ENCODE measurements at regions not wholly inside any gene's neighbourhood (a gene's known extent, or its start where the extent isn't known, plus 50 kb on each side); places are given as distances from the start of the nearest gene placed in this dataset.
"Not testable (repeated sequence)": the region's sequence is repeated elsewhere in the genome, so short reads cannot be mapped to it uniquely, and the experiment has no call there.

DNA sequence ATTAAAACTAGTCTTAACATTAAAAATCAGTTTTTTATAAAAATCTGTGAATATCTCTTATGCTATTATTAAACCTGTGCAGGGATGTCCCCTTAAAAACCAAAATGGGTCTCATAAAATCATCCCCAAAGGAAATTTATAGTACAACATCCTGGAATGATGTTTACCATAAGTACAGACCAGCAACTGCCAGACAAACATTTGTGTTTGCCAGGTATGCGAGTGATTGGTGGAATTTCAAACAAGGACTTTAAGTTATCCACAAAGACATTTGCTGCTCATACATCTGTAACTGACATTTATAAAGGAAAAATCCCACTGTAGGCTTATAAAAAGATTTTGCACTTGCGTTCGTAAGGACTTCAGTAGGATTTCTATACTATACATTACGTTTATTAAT, 1375.4 kb upstream of the WWC1 start:
- TF ChIP-seq, protein P1, sequence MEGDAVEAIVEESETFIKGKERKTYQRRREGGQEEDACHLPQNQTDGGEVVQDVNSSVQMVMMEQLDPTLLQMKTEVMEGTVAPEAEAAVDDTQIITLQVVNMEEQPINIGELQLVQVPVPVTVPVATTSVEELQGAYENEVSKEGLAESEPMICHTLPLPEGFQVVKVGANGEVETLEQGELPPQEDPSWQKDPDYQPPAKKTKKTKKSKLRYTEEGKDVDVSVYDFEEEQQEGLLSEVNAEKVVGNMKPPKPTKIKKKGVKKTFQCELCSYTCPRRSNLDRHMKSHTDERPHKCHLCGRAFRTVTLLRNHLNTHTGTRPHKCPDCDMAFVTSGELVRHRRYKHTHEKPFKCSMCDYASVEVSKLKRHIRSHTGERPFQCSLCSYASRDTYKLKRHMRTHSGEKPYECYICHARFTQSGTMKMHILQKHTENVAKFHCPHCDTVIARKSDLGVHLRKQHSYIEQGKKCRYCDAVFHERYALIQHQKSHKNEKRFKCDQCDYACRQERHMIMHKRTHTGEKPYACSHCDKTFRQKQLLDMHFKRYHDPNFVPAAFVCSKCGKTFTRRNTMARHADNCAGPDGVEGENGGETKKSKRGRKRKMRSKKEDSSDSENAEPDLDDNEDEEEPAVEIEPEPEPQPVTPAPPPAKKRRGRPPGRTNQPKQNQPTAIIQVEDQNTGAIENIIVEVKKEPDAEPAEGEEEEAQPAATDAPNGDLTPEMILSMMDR (IDR thresholded peaks at IDR 0.05; ENCODE audit: extremely low read depth, missing control alignments) = no peak
- DNase-seq (ENCODE audit: low spot score) = no peak

DNA sequence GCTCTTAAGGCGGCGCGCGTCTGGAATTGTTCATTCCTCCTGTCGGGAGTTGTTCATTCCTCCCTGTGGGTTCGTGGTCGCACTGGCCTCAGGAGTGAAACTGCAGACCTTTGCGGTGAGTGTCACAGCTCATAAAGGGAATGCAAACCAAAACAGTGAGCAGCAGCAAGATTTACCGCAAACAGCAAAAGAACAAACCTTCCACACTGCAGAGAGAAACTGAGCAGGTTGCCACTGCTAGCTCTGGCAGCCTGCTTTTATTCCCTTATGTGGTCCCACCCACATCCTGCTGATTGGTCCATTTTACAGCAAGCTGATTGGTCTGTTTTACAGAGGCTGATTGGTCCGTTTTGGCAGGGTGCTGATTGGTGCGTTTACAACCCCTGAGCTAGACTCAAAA, 1365.3 kb upstream of the WWC1 start:
- TF ChIP-seq, protein P1 (IDR thresholded peaks at IDR 0.05; ENCODE audit: extremely low read depth, missing control alignments) = no peak
- DNase-seq (ENCODE audit: low spot score) = no peak

DNA sequence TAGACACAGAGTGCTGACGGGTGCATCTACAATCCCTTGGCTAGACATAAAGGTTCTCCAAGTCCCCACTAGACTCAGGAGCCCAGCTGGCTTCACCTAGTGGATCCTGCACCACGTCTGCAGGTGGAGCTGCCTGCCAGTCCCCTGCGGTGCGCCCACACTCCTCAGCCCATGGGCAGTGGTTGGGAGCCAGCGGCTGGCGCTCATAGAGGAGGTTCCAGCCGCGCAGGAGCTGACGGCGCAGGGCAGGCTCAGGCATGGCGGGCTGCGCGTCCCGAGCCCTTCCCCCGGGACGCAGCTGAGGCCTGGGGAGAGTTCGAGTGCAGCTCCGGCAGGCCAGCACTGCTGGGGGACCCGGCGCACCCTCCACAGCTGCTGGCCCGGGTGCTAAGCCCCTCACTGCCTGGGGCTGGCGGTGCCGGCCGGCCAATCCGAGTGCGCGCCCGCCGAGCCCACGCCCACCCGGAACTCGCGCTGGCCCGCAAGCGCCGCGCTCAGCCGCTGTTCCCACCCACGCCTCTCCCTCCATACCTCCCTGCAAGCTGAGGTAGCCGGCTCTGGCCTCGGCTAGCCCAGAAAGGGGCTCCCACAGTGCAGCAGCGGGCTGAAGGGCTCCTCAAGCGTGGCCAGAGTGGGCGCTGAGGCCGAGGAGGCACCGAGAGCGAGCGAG, 1364.5 kb upstream of the WWC1 start:
- DNase-seq (ENCODE audit: low spot score) = not testable (repeated sequence)

DNA sequence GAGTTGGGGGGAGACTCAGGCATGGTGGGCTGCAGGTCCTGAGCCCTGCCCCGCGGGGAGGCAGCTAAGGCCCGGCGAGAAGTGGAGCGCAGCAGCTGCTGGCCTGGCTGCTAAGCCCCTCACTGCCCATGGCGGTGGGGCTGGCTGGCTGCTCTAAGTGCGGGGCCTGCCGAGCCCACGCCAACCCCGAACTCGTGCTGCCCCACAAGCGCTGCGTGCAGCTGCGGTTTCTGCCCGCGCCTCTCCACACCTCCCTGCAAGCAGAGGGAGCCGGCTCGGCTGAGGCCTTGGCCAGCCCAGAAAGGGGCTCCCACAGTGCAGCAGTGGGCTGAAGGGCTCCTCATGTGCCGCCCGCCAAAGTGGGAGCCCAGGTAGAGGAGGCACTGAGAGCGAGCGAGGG, 1355.1 kb upstream of the WWC1 start:
- TF ChIP-seq, protein P1 (IDR thresholded peaks at IDR 0.05; ENCODE audit: extremely low read depth, missing control alignments) = no peak
- DNase-seq (ENCODE audit: low spot score) = no peak

DNA sequence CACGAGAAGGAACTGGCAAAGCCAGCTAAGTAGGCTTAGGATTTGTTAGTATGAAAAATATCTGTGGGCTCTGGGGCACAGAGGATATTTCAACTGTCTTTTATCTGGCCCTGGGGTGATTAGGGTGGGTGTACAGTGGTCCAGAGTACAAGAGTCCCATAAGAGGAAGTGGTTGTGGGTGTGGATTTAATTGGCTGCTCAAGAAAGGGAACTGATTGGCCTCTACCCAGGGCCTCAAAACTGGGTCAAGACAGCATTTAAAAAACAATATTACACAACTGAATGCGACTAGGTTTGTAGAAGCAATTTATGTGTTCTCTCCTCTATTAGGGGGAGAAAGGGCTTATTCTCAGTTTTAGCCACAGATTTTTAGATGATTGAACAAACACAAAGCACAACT, 1353.4 kb upstream of the WWC1 start:
- TF ChIP-seq, protein P1 (IDR thresholded peaks at IDR 0.05; ENCODE audit: extremely low read depth, missing control alignments) = no peak
- no peak for DNase-seq (ENCODE audit: low spot score)

DNA sequence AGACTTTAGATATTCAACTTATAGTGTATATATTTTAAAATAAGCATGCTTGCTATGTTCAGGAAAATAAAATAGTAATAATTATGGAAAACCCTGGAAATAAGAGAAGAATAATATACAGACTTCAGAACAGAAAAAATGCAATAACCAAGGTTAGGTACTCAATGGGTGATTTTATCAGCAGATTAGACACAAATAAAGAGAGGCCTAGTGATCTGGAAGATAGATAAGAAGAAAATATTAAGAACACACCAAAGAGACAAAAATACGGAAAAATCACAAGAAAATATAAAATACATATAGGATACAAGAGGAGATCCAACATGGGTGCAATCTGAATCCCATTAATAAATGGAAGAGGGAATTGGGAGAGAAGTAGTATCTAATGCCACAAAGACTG, 1348.5 kb upstream of the WWC1 start:
- TF ChIP-seq, protein P1 (IDR thresholded peaks at IDR 0.05; ENCODE audit: extremely low read depth, missing control alignments) = no peak
- no peak for DNase-seq (ENCODE audit: low spot score)

DNA sequence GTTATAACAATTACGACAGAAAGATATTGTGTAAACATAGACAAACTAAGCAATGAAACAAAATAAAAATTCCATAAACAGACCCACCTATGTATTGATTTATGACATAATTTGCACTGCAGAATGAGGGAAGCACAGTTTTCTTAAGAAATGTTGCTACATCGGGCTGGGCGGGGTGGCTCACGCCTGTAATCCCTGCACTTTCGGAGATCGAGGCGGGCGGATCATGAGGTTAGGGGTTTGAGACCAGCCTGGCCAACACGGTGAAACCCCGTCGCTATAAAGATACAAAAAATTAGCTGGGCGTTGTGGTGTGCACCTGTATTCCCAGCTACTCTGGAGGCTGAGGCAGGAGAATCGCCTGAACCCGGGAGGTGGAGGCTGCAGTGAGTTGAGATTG, 1344.4 kb upstream of the WWC1 start:
- DNase-seq (ENCODE audit: low spot score) = no peak
- TF ChIP-seq, protein P1 (IDR thresholded peaks at IDR 0.05; ENCODE audit: extremely low read depth, missing control alignments) = no peak

DNA sequence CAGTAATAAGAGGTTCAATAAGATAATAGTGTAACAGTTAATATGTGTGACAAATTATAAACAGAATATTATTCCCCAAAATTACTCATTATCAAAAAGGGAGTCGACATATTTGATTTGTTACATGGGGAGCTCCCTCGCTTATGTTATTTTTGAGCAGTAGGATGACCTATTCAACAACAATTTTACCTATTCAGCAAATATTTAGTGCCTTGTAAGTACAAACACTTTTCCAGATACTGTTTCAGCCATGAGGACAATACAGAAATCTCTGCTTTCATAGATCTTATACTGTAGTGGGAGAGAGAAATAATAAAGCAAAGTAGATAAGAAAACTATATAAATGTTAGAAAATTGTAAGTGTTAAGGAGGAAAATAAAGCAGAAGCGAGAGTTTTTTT, 1342.8 kb upstream of the WWC1 start:
- TF ChIP-seq, protein P1 (IDR thresholded peaks at IDR 0.05; ENCODE audit: extremely low read depth, missing control alignments) = no peak
- DNase-seq (ENCODE audit: low spot score) = no peak
